ENCODE measurements at regions not wholly inside any gene's neighbourhood (a gene's known extent, or its start where the extent isn't known, plus 50 kb on each side); places are given as distances from the start of the nearest gene placed in this dataset.
A peak's percentile ranks its signal among the peaks of the same experiment; 100 is the strongest.

- DNase-seq, result peak; percentile 69
Measured at GRCh38 chr19:28878862-28879566, 333.9 kb downstream of the UQCRFS1 start.

GRCh38 chr19:28876609-28877123 lies 336.3 kb downstream of the UQCRFS1 start:
- DNase-seq, result no peak

DNA sequence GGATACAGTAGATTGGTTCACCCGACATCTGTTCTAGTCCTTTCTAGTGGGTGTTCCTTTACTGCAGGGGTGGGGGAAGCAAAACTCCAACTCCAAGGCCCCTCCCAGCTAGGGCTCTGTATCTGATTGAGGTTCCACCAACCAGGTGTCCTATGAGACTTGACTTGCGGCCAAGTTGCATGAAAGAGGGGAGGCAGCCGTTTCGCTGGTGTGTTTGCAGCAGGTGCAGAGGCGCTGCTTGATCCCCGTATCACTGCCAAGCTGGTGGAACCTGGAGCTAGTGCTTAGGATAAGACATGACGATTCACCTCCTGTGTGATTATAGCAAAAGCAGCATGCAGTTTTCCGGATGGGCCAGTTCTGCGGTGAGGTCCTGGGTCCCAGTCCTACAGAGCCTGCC lies 338.2 kb downstream of the UQCRFS1 start:
- no peak for DNase-seq

DNA sequence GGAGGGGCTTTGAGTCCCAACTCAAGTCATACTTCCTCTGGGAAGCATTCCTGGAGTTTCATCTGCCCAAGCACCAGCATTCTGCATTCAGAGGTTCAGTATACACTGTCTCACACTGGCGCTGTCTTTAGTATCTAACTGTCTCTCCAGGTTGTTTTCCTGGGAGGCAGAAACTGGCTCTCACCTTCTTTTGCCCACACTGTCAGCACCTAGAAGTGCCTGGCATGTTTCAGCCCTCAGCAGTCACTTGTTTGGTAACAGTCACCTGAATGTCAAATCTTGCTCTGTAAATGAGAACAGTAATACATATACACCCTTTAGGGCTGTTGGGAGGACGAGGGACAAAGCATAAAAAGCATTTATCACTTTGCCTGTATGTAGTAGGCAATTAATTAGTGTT lies 339.6 kb downstream of the UQCRFS1 start:
- DNase-seq, result no peak

DNA sequence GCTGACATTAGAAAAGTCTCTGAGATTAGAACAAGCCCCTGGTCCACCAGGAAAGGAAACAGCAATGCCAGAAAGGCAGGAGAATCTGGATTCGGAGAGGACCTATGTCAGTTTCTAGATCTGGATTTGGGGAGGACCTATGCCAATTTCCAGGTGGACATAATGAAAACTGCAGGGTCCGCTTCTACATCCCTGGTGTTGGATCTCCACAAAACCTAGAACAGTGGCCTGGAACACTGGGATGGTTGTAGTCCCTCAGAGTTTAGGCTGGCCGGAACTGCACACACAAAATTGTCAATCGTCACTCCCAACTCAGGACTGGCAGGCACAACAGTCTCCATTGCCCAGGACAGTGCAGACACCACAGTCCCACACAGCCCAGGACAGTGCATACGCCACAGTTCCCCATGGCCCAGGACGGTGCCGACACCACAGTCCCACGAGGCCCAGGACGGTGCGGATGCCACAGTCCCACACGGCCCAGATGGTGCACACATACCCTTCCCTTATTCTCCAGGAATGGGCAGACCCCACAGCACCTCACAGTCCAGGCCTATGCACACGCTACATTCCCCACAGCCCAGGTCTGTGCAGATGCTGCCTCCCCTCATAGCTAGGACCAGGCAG lies 341.7 kb downstream of the UQCRFS1 start:
- no peak for DNase-seq

- DNase-seq, result no peak
Measured at GRCh38 chr19:28869459-28869858, 343.5 kb downstream of the UQCRFS1 start.

DNA sequence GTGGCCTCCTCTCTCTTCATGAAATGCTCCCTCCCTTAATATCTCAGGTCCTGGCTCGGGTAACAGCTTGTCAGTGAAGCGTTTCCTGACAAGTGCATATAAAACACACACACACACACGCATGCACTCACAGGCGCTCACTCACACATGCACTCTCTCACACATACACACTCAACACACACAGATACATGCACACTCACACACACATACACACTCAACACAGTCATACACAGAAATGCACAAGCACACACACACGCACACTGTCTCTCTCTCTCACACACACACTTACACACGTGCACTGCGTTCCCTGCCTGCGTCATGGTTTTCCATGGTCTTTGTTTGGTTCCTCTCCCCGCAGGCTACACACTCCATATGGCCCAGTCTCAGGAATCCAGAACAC lies 344.1 kb downstream of the UQCRFS1 start:
- no peak for DNase-seq

- DNase-seq, result no peak
Measured at GRCh38 chr19:28867978-28868377, 345.0 kb downstream of the UQCRFS1 start.

- DNase-seq, result no peak
Measured at GRCh38 chr19:28864577-28865042, 348.3 kb downstream of the UQCRFS1 start.

DNA sequence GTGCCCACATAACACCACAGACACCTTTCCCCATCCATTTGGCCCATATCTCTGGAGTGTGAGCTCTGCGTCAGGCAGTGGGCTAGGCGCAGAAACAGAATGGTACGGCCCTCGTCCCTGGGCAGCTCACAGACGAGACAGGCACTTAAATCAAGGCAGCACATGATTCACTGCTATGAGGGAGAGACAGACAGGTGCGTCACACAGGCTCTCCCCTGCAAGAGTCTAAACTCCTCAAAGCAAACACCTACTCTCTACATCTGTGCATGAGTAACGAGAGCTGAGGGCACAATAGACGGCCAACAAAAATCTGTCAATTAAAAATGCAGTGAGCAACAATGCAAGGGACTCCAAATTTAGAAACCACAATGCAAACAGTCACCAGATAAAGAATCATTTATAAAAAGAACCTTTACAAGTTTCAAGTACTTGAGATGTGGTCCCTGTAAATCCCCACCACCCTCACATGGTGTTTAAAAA lies 348.9 kb downstream of the UQCRFS1 start:
- DNase-seq, result no peak

GRCh38 chr19:28862238-28862637 lies 350.7 kb downstream of the UQCRFS1 start:
- DNase-seq, result no peak

GRCh38 chr19:28859811-28860210 lies 353.1 kb downstream of the UQCRFS1 start:
- DNase-seq, result no peak

DNA sequence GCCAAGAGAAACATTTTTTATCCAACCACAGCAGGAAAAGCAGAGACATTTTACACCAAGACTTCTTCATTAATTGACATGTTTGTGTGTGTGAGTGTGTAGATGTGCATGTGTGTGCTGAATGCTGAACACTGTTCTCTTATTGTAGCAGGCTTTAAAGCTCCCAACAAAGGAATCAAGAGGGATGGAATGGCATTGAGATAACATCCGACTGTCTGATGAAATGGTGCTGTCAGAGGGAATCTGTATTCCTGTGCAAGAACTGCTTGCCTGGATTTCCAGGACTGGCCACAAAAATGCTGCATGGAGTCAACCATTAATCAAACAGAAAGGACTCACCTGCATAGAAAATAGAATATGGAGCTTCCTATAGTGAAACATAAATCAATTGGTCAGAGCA lies 354.0 kb downstream of the UQCRFS1 start:
- DNase-seq, result no peak

- no peak for DNase-seq
Measured at GRCh38 chr19:28857967-28858366, 355.0 kb downstream of the UQCRFS1 start.

- no peak for DNase-seq
Measured at GRCh38 chr19:28855216-28855615, 357.7 kb downstream of the UQCRFS1 start.

DNA sequence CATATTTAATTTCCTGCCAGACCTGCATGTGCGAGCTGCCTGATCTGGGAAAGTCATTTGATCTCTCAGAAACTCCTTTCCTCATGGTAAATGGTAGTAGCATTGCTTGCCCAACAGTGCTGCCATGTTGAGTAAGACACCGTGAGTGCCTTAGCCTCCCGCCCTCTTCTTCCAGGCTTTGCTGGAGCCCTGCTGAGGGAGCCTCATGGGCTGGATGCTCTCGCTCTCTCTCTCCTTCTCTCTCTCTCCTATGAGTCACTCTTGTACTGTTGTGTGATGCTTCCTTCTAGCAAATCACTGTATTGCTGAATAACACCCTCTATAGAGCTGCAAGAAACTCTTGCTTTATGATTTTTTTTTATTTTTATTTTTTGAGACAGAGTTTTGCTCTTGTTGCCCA lies 365.5 kb downstream of the UQCRFS1 start:
- no peak for DNase-seq

DNA sequence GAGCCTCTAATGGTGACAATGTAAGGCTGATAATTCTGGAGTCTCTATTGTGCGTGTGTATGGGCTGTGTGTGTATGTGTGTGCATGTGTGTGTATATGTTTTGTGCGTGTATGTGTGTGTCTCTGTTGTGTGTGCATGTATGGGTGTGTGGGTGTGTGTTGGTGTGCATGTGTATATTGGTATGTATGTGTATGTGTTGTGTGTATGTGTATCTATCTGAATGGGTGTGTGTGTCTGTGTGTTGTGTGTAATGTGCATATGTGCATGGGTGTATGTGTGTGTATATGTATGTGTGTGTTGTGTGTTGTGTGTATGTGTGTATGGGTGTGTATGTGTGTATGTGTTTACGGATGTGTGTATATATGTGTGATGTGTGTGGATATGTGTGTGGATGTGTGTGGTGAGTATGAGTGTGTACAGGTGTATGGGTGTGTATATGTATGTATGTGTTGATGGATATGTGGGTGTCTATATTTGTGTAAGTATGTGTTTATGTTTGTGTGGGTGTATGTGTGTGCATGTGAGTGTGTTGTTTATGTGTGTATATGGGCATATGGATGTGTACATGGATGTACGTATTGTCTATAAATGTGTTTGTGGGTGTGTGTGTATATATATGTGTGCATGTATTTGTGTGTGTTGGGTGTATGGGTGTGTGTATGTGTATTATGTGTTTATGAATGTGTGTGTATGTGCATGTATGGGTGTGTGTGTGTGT lies 366.7 kb downstream of the UQCRFS1 start:
- no peak for DNase-seq

- no peak for DNase-seq
Measured at GRCh38 chr19:28843761-28844492, 369.0 kb downstream of the UQCRFS1 start.

- no peak for DNase-seq
Measured at GRCh38 chr19:28841531-28841930, 371.4 kb downstream of the UQCRFS1 start.

GRCh38 chr19:28840891-28841290 lies 372.1 kb downstream of the UQCRFS1 start:
- DNase-seq, result no peak

DNA sequence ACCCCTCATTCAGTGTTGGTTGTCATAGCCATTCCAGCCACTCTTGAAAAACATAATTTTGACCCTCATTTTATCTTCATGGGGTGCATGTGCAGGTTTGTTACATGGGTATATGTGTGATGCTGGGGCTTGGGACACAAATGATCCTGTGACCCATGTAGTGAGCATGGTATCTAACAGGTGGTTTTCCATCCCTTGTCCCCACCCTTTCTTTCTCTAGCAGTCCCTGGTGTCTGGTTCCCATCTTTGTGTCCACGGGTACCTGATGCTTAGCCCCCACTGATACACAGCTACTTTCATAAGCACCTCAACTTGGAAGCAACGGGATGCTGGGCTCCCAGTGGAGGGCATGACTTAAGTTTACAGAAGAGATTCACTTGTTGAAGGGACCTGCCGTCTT lies 373.5 kb downstream of the UQCRFS1 start:
- no peak for DNase-seq

DNA sequence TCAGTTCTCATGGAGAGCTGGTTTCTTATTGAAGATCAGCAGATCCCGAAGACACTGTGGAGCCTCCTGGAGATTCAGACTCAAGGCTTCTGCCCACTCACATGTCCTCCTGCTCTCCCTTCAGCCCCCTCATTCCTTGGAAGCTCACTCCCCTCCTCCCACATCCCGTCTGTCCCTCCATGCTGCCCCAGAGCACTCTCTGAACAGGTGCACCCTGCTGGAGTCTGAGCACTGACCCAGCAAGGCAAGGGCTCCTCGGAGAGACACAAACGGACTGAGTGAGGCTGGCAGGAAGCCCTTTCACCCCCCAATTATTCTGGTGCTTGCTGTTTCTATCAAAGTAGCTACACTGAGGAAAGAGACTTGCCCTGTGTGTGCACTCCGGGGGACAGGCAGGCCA lies 374.0 kb downstream of the UQCRFS1 start:
- no peak for DNase-seq

DNA sequence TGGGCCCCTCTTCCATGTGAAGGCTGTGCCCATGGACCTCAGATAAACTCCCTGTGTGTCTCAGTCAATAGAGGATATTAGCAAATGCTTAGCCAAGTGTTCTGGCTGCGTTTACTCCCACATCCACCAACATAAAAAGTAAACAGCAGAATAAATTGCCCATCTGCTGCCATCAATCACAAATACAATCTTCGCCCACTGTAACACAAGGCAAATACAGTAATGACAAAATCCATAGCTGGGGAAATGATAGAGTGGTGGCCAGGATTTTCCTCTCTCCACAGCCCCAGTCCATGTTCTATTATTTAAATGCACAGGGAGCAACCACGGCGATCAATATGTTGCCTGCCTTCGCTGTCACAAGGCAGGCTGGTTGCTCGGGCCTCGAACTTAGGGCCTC lies 376.5 kb downstream of the UQCRFS1 start:
- DNase-seq, result no peak
